BJ (cell line): ENCODE measurements at regions not wholly inside any gene's neighbourhood (a gene's known extent, or its start where the extent isn't known, plus 50 kb on each side); places are given as distances from the start of the nearest gene placed in this dataset.

Experiments used
- CTCF ChIA-PET: fragments of 350-600 bp; formaldehyde crosslinking; extraction: SDS; loops from one replicate; lab custom pipeline; 2021; ENCODE audit warnings: antibody characterized with exemption, inconsistent platforms; lab: Yijun Ruan, JAX
- POLR2A ChIA-PET: fragments of 300-600 bp; sonication (Branson Sonifier 250); formaldehyde crosslinking; extraction: SDS; loops from one replicate; lab custom pipeline; 2021; ENCODE audit warnings: antibody characterized with exemption; lab: Charles Lee
- DNase-seq: peaks from one replicate; pipeline ENCODE4 v3.0.0-alpha.2; 2011; ENCODE audit warnings: low read depth
- H3K27me3 ChIP-seq: 2 replicates; pipeline ENCODE4 v1.6.0; 2011; ENCODE audit warnings: low read length; ENCODE audit not compliant: control insufficient read depth, insufficient read depth
- H3K36me3 ChIP-seq: 2 replicates; pipeline ENCODE4 v1.5.1; 2011; ENCODE audit warnings: low read length; ENCODE audit not compliant: control insufficient read depth, insufficient read depth
- H3K4me3 ChIP-seq: 2 replicates; pipeline ENCODE4 v1.5.1; 2011; ENCODE audit warnings: low read depth, mild to moderate bottlenecking, control low read depth, low read length
- TF ChIP-seq, protein P1 (sequence below): IDR thresholded peaks from 2 replicates; pipeline ENCODE4 v1.5.1; 2011; ENCODE audit warnings: low read depth, mild to moderate bottlenecking, control low read depth, inconsistent platforms, low read length, moderate library complexity; ENCODE audit not compliant: insufficient read depth

DNA sequence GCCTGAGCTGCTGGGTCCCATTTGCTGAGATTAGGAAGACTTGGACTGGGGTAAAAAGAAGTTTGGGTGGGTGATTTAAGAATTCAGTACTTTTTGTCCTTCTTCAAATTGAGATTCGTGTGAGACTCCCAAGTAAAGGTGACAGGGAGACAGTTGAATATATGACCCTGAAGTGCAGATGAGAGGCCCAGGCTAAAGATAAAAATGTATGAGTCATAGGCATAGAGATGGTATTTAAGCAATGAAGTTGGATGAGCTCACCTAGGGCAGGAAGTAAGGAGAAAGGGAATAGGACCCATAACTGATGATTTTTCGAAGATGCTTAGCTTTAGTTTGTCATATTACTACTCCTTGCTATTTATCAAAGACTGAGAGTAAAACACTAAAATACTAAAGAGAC, 255.9 kb upstream of the ADRA1B start:
- ChIA-PET CTCF (no interaction called here), POLR2A (no interaction called here)
- no peak for DNase-seq
- Histone ChIP-seq H3K36me3 (no peaks in the 10 kb centered on the region), H3K27me3 (0 out of 2 replicates have a peak, but pooled peaks cover 3% of the 10 kb centered on the region), H3K4me3 (no peak overlapping the region)
- TF ChIP-seq, protein P1, sequence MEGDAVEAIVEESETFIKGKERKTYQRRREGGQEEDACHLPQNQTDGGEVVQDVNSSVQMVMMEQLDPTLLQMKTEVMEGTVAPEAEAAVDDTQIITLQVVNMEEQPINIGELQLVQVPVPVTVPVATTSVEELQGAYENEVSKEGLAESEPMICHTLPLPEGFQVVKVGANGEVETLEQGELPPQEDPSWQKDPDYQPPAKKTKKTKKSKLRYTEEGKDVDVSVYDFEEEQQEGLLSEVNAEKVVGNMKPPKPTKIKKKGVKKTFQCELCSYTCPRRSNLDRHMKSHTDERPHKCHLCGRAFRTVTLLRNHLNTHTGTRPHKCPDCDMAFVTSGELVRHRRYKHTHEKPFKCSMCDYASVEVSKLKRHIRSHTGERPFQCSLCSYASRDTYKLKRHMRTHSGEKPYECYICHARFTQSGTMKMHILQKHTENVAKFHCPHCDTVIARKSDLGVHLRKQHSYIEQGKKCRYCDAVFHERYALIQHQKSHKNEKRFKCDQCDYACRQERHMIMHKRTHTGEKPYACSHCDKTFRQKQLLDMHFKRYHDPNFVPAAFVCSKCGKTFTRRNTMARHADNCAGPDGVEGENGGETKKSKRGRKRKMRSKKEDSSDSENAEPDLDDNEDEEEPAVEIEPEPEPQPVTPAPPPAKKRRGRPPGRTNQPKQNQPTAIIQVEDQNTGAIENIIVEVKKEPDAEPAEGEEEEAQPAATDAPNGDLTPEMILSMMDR = no peak

- TF ChIP-seq, protein P1 = no peak
- peaks cover 1% of the 10 kb centered on the region; the same call in 1 of the 2 replicates for H3K27me3 ChIP-seq
- CTCF ChIA-PET = interaction anchor here (1.2 kb wide), 1 partner anchor 22 kb away, joined by 3 read pairs; no protein-coding TSS in a partner anchor
- DNase-seq = no peak
- POLR2A ChIA-PET = interaction anchor here (0.6 kb wide), 1 partner anchor 24 kb away, joined by 3 read pairs; no protein-coding TSS in a partner anchor
- no peaks in the 10 kb centered on the region for H3K36me3 ChIP-seq
- H3K4me3 ChIP-seq = no peak overlapping the region
Measured at GRCh38 chr5:159663986-159664385, 252.3 kb upstream of the ADRA1B start.

- no peak for DNase-seq
- ChIA-PET POLR2A (no interaction called here), CTCF (interaction anchor here (1.0 kb wide), 1 partner anchor 9 kb away, joined by 3 read pairs; no protein-coding TSS in a partner anchor)
- TF ChIP-seq, protein P1 = no peak
- Histone ChIP-seq H3K36me3 (no peaks in the 10 kb centered on the region), H3K4me3 (no peak overlapping the region), H3K27me3 (peaks cover 3% of the 10 kb centered on the region; the same call in 1 of the 2 replicates)
Measured at GRCh38 chr5:159667286-159667685, 249.0 kb upstream of the ADRA1B start.

- POLR2A ChIA-PET = no interaction called here
- CTCF ChIA-PET = no interaction called here
- TF ChIP-seq, protein P1 = no peak
- Histone ChIP-seq H3K27me3 (peaks cover 3% of the 10 kb centered on the region; the same call in 1 of the 2 replicates), H3K4me3 (no peak overlapping the region), H3K36me3 (no peaks in the 10 kb centered on the region)
- no peak for DNase-seq
Measured at GRCh38 chr5:159668556-159668955, 247.7 kb upstream of the ADRA1B start.

DNA sequence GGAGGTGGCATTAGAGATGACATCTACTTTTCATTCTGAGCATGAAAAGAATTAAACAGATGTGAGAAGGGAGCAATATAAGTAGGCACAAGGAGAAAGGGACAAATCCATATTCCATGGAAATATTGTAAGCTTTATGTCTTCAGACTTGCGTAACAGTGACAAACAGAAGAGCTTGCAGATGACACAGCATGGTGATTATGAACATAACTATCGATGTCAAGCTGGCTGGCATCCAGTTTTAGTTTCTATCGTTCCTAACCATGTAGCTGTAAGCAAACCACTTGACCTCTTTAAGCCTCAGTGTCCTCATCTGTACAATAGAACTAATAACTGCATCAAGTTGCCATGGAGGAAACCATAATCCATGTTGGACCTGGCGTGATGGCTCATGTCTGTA, 246.7 kb upstream of the ADRA1B start:
- ChIA-PET CTCF (no interaction called here), POLR2A (no interaction called here)
- H3K36me3 ChIP-seq = no peaks in the 10 kb centered on the region
- H3K27me3 ChIP-seq = peaks cover 3% of the 10 kb centered on the region; the same call in 1 of the 2 replicates
- no peak for DNase-seq
- no peak overlapping the region for H3K4me3 ChIP-seq
- TF ChIP-seq, protein P1 = no peak
